ENCODE measurements at regions not wholly inside any gene's neighbourhood (a gene's known extent, or its start where the extent isn't known, plus 50 kb on each side); places are given as distances from the start of the nearest gene placed in this dataset.
A peak's percentile ranks its signal among the peaks of the same experiment; 100 is the strongest.

DNA sequence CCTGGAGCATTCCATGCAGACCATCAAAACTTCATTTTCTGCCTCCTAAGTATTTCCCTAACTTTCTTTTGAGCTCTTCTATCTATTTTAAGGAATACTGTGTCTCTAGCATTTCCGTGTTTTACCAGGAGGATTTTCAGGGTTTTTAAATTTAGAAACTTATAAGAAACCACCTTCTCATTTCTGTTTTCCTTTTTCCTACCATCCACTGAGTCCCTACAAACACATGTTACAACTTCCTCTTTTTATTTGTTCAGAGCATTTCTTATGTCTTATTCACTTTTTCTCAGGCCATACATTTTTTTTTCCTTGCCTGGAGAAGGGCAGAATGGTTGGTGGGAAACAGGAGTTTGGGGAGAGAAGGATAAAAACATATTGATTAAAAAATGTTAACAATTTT is 130.0 kb upstream of the BMP5 start:
- no peak for DNase-seq

DNA sequence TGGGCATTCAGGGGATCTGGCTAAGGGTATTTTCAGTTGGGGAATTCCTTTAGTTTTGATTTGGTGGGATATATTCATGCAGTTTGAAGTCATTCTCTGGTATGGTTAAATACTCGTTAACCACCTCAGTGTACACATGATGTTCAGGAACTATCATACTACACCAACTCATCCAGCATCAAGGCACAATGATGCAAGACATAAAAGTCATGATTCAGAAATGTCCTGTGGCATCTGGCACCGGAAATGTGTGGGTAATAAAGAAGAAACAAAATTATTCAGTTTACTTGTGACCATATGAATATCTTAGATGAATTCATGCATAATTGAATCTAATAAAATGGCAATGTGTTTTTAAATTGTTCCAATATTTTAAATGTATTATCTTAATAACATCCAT is 129.0 kb upstream of the BMP5 start:
- DNase-seq = no peak

DNA sequence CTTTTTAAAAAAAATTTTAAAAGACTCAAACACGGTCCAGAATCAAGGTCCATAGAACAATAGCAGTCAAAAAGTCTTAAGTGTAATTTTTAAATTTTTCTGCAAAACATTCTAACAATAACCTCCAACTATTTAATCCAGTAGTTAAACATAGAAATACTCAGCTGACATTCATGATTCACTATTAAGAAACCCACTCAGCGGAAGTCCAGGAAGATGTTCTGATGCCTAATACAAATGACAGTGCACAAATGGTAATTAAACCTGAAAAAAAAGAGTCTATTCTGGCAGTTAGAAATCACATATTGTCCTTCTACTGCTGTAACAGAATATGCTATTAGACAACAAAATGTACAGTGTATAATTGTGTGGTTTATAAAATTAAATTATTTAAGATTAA is 128.2 kb upstream of the BMP5 start:
- no peak for DNase-seq

DNA sequence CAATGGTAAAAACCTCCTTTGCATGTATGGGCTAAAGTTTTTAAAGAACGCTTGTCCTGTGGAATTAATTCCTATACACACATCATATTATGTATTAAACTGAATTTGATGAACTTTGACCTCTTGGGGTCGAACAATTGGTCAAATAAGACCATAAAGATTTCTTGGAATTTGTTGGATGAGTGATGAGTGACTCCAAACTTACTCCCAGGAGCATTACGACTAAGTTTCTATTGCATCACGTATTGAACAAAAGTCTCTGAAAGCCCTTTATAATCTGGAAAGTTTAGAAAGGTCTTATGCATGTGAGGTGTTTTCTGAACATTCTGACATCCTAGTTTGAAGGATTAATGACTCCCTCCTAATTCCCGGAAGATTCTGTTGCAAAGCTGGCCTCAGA is 126.9 kb upstream of the BMP5 start:
- DNase-seq = no peak

DNA sequence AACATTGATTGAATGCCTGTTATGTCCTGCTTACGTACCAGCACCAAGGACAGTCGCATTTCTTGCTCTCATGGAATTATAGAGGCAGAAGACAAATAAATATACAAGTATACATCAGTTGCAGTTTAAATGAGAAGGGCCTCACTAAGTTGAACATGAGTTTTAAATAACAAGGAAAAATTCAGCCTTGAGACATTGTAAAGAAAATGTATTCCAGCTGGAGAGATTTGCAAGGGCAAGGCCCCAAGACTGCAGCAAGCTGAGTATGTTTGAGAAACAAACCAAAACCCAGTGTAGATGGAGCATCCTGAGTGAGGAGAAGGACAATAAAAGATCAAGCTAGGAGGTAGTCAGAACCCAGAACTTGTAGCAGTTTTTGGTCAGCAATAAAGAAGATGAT is 123.2 kb upstream of the BMP5 start:
- no peak for DNase-seq

DNA sequence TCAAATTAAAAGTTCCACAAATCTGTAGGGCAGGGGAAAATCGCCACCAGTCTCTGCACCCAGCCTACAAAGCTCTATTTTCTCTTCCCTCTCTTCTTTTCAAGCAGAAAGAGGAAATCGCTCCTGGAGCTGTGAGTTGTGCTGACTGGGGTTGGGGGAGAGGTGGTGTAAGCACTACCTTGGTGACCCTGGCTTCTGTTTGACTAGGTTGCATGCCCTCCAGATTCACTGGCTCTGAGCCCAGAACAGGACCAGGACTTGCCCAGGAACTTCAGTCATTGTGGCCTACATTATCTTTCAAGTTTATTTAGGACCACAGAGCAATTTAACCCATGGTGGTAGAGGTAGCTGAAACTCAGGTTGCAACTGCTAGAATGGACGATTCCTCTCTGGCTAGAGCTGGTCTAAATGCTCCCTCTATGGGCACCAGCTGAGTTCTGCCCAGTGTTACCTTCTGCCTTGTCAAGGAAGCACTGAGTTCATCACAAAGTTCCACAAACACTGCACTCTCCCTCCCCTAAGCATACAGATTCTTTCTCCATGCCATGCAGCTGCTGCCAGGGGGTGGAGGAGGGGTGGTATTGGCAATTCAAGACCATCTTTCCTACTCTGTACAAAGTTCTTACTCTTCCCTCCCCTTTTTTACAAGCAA is 122.0 kb upstream of the BMP5 start:
- no peak for DNase-seq

DNA sequence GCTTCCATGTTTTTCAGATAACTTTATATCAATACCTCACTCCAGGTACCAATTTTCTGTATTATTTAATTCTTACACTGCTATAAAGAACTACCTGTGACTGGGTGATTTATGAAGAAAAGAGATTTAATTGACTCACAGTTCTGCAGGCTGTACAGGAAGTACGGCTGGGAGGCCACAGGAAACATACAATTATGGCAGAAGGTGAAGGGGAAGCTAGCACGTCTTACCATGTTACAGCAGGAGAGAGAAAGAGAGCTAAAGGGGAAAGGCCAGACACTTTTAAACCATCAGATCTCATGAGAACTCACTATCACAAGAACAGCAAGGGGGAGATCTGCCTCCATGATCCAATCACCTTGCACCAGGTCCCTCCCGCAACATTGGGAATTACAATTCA is 119.1 kb upstream of the BMP5 start:
- DNase-seq = no peak

DNA sequence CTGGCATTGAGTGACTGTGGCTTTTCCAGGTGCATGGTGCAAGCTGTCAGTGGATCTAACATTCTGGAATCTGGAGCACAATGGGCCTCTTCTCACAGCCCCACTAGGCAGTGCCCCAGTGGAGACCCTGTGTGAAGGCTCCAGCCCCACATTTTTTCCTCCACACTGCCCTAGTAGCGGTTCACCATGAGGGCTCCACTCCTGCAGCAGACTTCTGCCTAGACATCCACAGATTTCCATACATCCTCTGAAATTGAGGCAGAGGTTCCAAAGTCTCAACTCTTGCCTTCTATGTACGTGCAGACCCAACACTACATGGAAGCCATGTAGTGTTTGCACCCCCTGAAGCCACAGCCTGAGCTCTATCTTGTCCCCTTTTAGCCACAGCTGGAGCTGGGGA is 118.0 kb upstream of the BMP5 start:
- DNase-seq = no peak

DNA sequence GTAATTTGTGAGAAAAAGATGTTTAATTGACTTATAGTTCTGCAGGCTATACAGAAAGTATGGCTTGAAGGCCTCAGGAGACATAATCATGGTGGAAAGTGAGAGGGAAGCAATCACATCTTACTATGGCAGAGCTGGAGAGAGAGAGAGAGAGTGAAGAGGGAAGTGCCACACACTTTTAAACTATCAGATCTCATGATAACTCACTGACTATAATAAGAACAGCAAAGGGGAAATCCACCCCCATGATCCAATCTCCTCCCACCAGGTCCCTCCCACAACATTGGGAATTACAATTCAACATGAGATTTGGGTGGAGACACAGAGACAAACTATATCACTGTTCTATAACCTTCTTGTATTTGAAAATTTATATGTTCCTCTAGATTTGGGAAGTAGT is 117.2 kb upstream of the BMP5 start:
- no peak for DNase-seq

DNA sequence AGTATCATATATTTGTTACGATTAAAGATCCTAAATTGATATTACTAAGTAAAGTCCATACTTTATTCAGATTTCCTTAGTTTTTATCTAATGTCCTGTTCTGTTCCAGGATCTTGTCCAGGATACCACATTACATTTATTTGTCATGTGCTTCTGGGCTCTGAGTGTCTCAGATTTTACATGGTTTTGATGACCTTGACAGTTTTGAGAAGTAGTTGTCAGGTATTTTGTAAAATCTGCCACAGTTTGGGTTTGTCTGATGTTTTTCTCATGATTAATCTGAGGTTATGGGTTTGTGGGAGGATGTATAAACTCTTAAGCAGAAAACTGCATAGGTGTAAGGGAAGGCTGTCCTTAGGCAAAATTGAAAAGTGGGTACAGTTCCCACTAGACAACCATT is 109.9 kb upstream of the BMP5 start:
- no peak for DNase-seq

DNA sequence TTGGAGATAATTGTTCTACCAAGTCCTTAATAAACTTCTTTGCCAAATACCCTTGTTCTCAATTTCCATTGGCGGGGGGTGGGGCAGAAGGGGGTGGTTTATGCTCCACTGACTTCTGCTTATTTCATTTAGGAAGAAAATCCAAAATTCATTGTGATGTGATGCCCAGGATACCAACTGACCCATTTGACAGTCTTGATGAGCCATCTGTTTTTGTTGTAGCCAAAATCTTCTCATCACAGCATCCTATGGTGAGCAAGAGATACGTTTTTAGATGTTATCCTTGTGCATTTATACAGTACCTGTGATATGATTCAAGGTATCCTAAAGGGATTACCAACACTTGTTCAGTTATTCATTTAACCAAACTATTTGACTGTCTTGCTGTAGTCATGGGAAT is 108.5 kb upstream of the BMP5 start:
- no peak for DNase-seq

DNA sequence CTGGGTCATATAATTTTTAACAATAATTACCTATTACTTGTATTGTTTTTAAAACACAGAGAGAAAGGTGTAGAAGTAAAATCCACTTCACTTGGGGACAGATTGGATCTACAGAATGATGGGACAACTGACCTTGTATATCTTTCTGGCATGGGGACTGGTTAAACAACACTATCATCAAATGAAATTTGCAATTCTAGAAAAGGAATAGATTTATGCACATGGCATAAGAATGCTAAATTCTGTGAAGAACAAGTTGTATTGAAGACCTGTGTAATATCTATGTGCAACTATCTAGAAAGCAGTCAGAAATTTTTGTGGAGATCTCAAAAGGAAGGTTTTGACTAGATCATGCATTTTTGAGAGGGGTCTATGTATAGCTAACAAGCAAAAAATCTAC is 106.3 kb upstream of the BMP5 start:
- DNase-seq = no peak

DNA sequence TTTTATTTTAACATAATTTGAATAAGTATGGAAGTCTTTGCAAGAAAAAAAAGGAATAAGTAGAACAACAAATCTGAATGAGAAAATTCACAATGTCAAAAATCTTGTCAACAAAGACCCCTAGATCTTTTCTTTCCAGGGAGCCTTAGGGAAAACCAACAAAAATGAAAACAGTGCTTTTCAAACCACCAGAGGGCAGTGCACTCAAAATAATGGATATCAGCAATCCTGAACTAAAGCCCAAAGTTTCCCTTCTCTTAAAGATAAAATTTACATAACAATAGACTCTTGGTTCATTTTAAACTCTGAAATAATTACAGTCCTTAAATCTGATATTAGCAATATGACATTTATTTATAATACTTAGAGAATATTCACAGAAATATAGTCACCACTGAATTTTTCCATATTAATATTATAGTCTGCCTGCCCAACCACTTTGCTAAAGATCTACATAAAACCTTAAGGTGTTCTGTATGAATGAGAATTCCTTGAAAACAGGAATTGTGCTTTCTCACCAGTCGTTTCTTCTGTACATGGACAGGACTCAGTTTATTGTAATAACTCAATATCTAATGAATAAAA is 105.3 kb upstream of the BMP5 start:
- peak; percentile 17 for DNase-seq

DNA sequence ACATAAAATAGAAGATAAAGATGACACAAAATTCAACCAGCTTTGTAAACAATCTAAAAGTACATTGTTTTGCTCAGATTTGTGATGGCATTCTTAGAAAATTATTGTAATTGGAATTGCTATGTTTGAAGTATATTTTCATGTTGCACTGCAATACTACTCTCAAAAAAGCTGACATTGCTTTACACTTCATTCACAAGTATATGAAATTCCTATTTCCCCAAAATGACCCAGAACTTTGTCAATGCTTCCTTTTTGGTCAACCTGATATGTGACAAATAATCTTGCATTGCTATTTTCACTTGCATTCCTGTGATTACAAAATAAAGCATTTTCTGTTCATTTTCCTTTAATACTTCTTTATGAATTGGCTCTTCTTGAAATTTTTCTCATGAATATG is 104.1 kb upstream of the BMP5 start:
- DNase-seq = no peak

DNA sequence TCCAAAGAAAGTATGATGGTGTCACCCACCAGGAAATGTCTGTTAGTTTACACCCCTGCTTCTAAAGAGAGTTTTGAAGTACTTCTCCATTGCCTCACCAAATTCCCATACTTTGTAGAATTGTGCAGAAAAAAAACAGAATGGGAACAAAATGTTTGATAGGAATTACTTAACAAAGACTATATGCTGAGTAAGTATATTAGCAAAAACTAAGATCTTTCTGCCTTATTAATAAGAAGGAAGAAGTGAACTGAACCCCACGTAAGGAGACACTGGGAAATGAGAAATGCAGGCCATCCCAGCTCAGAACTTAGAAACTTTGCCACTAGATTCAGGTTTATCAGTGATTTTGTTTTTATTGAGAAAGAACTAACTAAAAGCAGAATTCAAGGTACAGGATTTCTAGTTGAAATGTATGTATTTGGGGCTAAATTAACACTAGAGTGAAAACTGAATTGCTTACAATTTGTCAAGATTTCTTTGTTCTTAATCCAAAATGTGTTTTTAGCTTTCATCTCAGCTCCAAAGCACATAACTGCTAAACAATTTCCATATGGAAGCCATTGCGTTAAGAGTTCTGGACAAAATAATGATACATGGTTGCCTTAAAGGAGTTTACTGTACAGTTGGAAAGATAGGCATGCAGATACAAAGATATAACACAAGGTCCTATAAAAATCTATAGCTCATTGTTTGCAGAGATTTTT is 102.7 kb upstream of the BMP5 start:
- no peak for DNase-seq

DNA sequence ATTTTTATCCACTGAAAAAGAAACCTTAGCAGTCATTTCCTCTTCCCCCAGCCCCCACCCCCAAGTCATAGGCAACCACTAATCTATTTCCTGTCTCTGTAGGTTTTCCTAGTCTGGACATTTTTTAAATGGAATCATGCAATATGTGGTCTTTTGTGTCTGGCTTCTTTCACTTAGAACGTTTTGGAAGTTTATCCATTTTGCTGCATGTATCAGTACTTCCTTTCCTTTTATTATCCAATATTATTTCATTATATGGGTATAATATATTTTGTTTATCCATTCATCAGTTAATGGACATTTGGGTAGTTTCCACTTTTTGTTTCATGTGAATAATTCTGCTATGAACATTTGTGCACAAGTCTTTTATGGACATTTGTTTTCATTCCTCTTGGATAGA is 99.3 kb upstream of the BMP5 start:
- no peak for DNase-seq

DNA sequence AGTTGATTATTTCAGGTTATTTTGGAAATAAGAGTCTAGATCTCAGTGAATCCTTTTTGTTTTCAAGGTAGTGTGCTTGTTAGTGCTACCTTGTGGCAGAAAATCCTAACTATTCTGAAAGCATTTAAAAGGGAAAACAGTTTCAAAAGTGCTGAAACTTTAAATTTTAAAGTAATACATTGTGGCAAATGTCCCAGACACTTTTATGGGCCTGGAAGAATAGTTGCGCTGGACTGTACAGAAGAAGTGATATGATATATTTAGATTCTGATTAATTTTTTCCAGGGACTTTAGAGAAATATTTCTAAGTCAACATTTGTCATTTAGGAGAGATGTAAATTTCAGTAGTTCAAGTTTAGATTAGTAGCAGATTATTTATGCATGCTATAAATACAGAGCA is 96.7 kb upstream of the BMP5 start:
- no peak for DNase-seq

DNA sequence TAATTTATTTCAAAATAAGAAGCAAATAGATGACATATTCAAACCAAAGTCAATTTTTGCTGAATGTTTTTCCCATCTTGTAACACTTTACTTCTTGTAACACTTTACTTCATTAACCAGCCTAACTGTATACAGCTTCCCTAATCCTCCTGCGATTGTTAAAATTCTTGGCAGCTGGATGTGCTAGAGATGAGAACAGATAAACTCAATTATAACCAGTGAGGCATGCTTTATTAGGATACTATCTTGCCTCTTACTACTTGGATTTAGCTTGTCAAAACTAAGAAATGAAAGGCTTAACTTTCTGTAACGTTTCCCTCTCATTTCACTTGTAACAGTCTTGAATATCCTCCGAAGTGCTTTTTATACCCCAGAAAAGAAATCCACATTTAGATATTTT is 94.1 kb upstream of the BMP5 start:
- DNase-seq = no peak

DNA sequence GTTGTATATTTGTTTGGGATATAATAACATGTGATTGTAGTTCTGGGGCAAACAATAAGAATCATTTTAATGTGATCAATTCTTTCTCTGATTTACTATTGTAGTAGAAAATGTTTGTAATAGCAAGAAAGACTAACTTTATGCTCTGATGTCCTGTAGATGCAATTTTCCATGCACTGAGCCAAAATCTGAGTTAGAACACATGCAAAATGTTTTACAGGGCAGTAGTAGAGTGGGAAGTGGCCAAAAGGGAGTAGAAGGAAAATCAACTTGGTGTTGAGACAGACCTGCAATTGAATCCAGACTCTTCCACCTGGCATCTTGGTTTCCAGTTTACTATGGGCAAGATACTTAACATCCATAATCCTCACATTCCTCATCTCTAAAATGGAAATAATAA is 93.5 kb upstream of the BMP5 start:
- DNase-seq = no peak

DNA sequence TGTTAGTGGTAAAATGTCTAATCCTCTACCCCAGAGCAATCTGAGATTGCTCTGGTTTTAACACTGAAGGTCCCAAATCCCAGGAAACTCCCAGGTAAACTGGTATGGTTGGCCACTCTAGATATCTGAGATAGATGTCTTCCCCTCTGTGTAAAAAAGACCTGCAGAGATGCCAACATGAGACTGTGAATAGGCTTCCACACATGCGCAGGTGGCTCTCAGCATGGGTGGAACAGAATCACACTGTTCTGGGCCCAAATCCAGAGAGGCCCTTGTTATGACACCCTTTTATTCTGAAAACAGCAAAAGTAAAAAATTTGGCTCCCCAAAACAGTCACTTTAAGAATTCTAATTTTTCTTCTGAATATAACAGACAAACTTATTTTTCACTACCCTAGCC is 88.7 kb upstream of the BMP5 start:
- no peak for DNase-seq

DNA sequence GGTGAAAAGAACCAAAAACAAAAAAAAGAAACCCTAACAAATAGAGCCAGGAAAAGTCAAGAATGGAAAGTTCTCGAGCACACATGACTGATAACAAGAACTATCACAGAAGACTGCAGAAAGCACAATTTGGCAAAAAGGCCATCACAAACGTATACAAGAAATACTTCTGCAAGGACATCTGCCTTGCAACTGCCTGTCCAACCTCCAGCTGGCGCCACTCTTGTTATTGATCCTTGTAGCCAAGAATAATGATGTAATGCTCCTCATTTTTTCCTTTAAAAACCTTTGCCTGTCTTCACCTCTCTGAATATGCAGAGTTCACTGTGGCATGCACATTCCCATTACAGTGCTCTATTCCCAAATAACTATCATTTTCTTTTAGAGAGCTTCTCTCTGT is 87.9 kb upstream of the BMP5 start:
- no peak for DNase-seq

DNA sequence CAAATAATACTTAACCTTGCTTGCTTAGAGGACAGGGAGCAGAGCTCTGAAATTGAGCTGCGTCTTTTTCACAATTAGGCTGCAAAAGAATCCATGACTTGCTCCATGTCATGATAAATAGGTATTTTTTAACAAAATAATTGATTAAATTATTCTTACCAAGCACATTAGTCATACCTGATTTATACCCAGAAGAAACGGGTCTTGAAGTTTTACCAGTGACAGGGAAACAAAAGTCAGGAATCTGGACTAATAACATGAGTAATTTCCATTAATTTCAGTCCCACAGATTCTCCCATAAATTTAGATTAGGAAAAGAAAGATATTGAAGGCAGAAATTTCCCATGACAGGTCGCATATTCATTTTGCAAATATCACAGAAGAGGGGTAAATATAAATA is 85.0 kb upstream of the BMP5 start:
- no peak for DNase-seq

DNA sequence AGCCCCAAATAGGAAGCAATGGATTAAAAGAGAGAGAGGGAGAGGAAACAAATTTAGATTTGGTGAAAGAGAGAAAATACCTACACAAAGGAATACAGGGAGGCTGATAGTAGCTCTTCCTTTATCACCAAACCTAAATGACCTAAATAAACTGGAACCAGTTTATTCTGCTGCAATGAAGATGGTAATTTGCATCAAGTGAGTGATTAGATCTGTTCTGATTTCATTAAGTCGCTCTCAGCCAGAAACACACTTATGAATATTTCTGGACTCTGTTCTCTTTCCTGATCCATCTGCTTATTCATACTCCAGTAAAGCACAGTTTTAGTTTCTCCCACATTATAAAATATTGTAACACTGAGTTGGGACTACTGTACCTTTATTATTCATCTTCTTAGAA is 83.4 kb upstream of the BMP5 start:
- DNase-seq = no peak

DNA sequence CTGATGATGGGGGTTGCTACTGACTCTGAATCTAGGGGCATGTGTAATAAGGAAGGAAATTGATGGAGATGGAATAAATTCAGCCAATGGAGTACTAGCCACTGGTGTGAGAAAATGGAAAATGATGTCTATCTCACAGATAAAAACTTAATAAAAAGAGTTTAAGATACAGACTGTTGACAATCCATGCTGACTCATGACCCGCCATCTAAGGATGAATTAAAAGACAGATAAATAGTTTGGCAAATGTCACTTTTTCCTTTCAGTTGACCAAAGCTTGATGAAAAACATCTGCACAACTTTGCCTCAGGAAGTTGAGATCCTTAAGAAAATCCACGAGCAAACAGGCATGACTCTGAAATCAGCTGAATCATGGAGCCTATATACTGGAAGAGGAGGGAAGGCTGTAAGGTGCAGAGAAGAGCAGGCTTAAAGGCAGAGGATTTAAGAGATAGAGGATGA is 82.6 kb upstream of the BMP5 start:
- DNase-seq = no peak

DNA sequence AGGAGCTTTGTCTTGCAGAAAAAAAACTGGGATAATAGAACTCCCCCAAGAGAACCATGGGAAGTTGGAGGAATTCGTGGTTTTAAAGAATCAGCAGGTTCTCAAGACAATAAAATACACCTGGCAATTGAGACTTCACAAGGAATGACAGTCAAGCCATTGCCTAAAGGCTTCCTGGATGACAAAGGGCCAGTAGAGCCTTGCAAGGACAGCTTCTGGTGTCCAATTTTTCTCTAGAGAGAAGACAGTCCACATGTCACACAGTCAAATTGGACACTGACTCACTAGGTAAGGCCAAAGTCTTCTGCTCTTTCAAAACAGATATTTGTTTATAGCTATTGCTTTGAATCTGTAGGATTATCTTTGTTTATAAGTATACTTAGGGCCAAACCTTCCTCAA is 80.3 kb upstream of the BMP5 start:
- no peak for DNase-seq

Measured in kidney glomerular epithelial cell (primary cell).